Activated T-helper 1 cell treated with anti-CD3 and anti-CD28 coated beads, Interleukin-12 subunit alpha, Interleukin-12 subunit beta, Interleukin-2, Interleukin-4 antibody, amounts not matched to agents 30 ng/mL and 10 ng/mL and 1 ng/mL, durations not matched to agents 14 hours and 24 hours and 36 hours (primary cell): ENCODE measurements at regions not wholly inside any gene's neighbourhood (a gene's known extent, or its start where the extent isn't known, plus 50 kb on each side); places are given as distances from the start of the nearest gene placed in this dataset.

Source experiments
- DNase-seq: peaks from one replicate; pipeline ENCODE4 v3.0.0; 2021; ENCODE audit warnings: low spot score
- H3K27ac Mint-ChIP-seq: one replicate; pipeline ENCODE4 v1.8.0; 2021; ENCODE audit warnings: mild to moderate bottlenecking, mixed read lengths
- H3K27me3 Mint-ChIP-seq: one replicate; pipeline ENCODE4 v1.8.0; 2022; ENCODE audit warnings: mild to moderate bottlenecking, moderate library complexity, mixed read lengths; ENCODE audit not compliant: insufficient read depth
- H3K36me3 Mint-ChIP-seq: one replicate; pipeline ENCODE4 v1.8.0; 2021; ENCODE audit warnings: low read depth, mixed read lengths
- H3K4me1 Mint-ChIP-seq: one replicate; pipeline ENCODE4 v1.8.0; 2021; ENCODE audit warnings: low read depth, mixed read lengths
- H3K4me3 Mint-ChIP-seq: one replicate; pipeline ENCODE4 v1.8.0; 2021; ENCODE audit warnings: mild to moderate bottlenecking, moderate library complexity, mixed read lengths
- H3K9me3 Mint-ChIP-seq: one replicate; pipeline ENCODE4 v1.8.0; 2021; ENCODE audit warnings: mixed read lengths
- intact Hi-C: fragments of 100-400 bp; cut with micrococcal nuclease; formaldehyde crosslinking; loops from one replicate; pipeline ENCODE4 v1.15.1; 2024

- Mint-ChIP-seq H3K9me3 (no peaks in the 10 kb centered on the region), H3K27me3 (no peaks in the 10 kb centered on the region), H3K36me3 (no peaks in the 10 kb centered on the region), H3K4me3 (no peak overlapping the region), H3K4me1 (no peaks in the 10 kb centered on the region), H3K27ac (no peak overlapping the region)
- DNase-seq: no peak
- intact Hi-C loops: no loop called here
These were observed 65.5 kb upstream of the PCSK5 start for GRCh38 chr9:75824816-75825568.

- H3K27me3 Mint-ChIP-seq: no peaks in the 10 kb centered on the region
- no peaks in the 10 kb centered on the region for H3K36me3 Mint-ChIP-seq
- no peak overlapping the region for H3K4me3 Mint-ChIP-seq
- no peak for DNase-seq
- H3K9me3 Mint-ChIP-seq: no peaks in the 10 kb centered on the region
- H3K27ac Mint-ChIP-seq: no peak overlapping the region
- intact Hi-C loops: no loop called here
- no peaks in the 10 kb centered on the region for H3K4me1 Mint-ChIP-seq
These were observed 64.2 kb upstream of the PCSK5 start for GRCh38 chr9:75826314-75826713.

- peaks cover 2% of the 10 kb centered on the region for H3K27me3 Mint-ChIP-seq
- no peak for DNase-seq
- intact Hi-C loops: no loop called here
- H3K4me1 Mint-ChIP-seq: no peaks in the 10 kb centered on the region
- no peaks in the 10 kb centered on the region for H3K36me3 Mint-ChIP-seq
- no peaks in the 10 kb centered on the region for H3K9me3 Mint-ChIP-seq
- no peak overlapping the region for H3K4me3 Mint-ChIP-seq
- no peak overlapping the region for H3K27ac Mint-ChIP-seq
These were observed 60.2 kb upstream of the PCSK5 start for GRCh38 chr9:75830303-75830702.

GRCh38 chr9:75833778-75834177, 56.7 kb upstream of the PCSK5 start:
- Mint-ChIP-seq H3K27me3 (peaks cover 2% of the 10 kb centered on the region), H3K36me3 (no peaks in the 10 kb centered on the region), H3K4me1 (no peaks in the 10 kb centered on the region), H3K27ac (no peak overlapping the region), H3K9me3 (no peaks in the 10 kb centered on the region), H3K4me3 (no peak overlapping the region)
- intact Hi-C loops: no loop called here
- no peak for DNase-seq

- Mint-ChIP-seq H3K9me3 (no peaks in the 10 kb centered on the region), H3K36me3 (no peaks in the 10 kb centered on the region), H3K27me3 (peaks cover 2% of the 10 kb centered on the region), H3K4me1 (no peaks in the 10 kb centered on the region), H3K4me3 (no peak overlapping the region), H3K27ac (no peak overlapping the region)
- intact Hi-C loops: no loop called here
- no peak for DNase-seq
These were observed 55.6 kb upstream of the PCSK5 start for GRCh38 chr9:75834878-75835277.
